Adrenal gland (tissue), 9 donors: ENCODE measurements at regions not wholly inside any gene's neighbourhood (a gene's known extent, or its start where the extent isn't known, plus 50 kb on each side); places are given as distances from the start of the nearest gene placed in this dataset.

Experiments used
- DNase-seq, 7 donors: peaks; one replicate each; pipeline ENCODE4 v3.0.0-alpha.2; 2019 to 2020
- H3K27ac ChIP-seq, 5 donors: fragments of 200-600 bp; sonication (generic) in 4 of 5; 1 replicate in 3 of 5; 2 replicates in 2 of 5; pipeline versions ENCODE4 v1.5.1 to v1.8.0; 2016 to 2020; ENCODE audit warnings: mild to moderate bottlenecking in 1 of 5
- H3K27me3 ChIP-seq: fragments of 200-600 bp; 2 replicates; pipeline ENCODE4 v1.8.0; 2021
- H3K36me3 ChIP-seq, 2 donors: fragments of 200-600 bp; replicated peaks in 1 of 2; 1 replicate in 1 of 2; 2 replicates in 1 of 2; pipeline versions ENCODE4 v1.5.1 to v1.8.0; 2018 to 2022
- H3K4me1 ChIP-seq, 2 donors: fragments of 200-600 bp; replicated peaks in 1 of 2; 1 replicate in 1 of 2; 2 replicates in 1 of 2; pipeline versions ENCODE4 v1.5.1 to v1.8.0; 2018 to 2021
- H3K4me3 ChIP-seq, 4 donors: fragments of 200-600 bp; sonication (generic) in 3 of 4; one replicate each; pipeline ENCODE4 v1.5.1; 2016 to 2018
- H3K9me3 ChIP-seq, 3 donors: fragments of 200-600 bp; sonication (generic) in 1 of 3; replicated peaks in 1 of 3; 1 replicate in 2 of 3; 2 replicates in 1 of 3; pipeline versions ENCODE4 v1.5.1 to v1.8.0; 2016 to 2021
- CTCF ChIP-seq, 6 experiments: fragments of 450-650 bp in 4 of 6; fragments of 200-600 bp in 2 of 6; sonication (generic) in 1 of 6; IDR thresholded peaks; 1 replicate in 5 of 6; 2 replicates in 1 of 6; pipeline versions ENCODE4 v1.5.1 to v1.8.0; 2016 to 2021; ENCODE audit warnings: antibody characterized with exemption in 6 of 6, mild to moderate bottlenecking in 2 of 6, moderate library complexity in 1 of 6
- POLR2A ChIP-seq, 2 donors: fragments of 450-650 bp; IDR thresholded peaks; one replicate each; pipeline ENCODE4 v1.6.1; 2017; ENCODE audit warnings: antibody characterized with exemption in 2 of 2, mild to moderate bottlenecking in 2 of 2, moderate library complexity in 1 of 2
- WGBS, 4 donors: extraction: QIAGEN DNeasy Blood & Tissue Kit in 2 of 4; methylation state at CpG; one replicate each; pipeline versions ENCODE4 v1.1.5 to v1.1.7; 2013 to 2017; 5-methylcytosine and 5-hydroxymethylcytosine counted together
- intact Hi-C, 2 donors: fragments of 100-400 bp; cut with DNase I; formaldehyde crosslinking; loops; one replicate each; pipeline versions ENCODE4 v1.14.1 to v1.15.0; 2022 to 2023
- donor health status: healthy with polysubstance abuse.
- donor health status: Bipolar disorder and iron deficiency.
- donor health status: DM: yes; HTN: yes; CAD: no.
- donor health status: DM: no; HTN: no; CAD: no.
- donor health status: DM: no; HTN: no; CAD: no.

DNA sequence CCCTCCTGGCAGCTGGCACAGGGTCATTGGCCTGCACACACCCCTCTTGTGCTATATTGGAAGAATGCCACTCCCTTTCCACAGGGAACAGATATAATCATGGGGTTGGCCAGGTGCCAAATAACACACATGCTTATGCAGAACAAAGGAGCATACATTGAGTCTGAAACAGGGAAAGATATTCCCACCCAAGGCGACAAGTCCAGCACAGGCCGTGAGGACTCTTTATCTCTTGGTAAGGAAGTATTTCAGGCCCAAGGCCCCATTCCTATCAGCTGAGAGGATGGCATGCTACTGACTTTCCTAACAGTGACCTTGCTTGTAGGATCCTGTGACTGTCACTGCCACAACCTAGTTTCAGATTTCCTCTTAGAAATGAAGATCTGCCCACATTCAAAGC lies 59.0 kb upstream of the STXBP6 start:
- 33 to 59% (median 40%) methylated on average over 2 of the region's 2 CpGs for WGBS, 4 donors
- H3K4me3 ChIP-seq: no peak overlapping the region

GRCh38 chr14:25108291-25108690 lies 58.3 kb upstream of the STXBP6 start:
- intact Hi-C loops: no loop called here
- H3K27ac ChIP-seq: no peak overlapping the region
- H3K36me3 ChIP-seq: no peaks in the 10 kb centered on the region
- no peak for DNase-seq
- no peaks in the 10 kb centered on the region for H3K27me3 ChIP-seq
- H3K4me1 ChIP-seq: no peaks in the 10 kb centered on the region
- 75 to 91% (median 88%) methylated on average over 2 of the region's 2 CpGs for WGBS, 4 donors
- H3K4me3 ChIP-seq: no peak overlapping the region
- TF ChIP-seq CTCF (IDR thresholded peaks at IDR 0.05): no peak
- TF ChIP-seq POLR2A (IDR thresholded peaks at IDR 0.05): no peak
- H3K9me3 ChIP-seq: no peaks in the 10 kb centered on the region

More for the DNA sequence above, 59.0 kb upstream of the STXBP6 start:
- DNase-seq: peak in 1 of 7 donors; percentile 26
- no peaks in the 10 kb centered on the region for H3K4me1 ChIP-seq
- H3K27ac ChIP-seq: no peak overlapping the region
- no peaks in the 10 kb centered on the region for H3K9me3 ChIP-seq
- no peaks in the 10 kb centered on the region for H3K27me3 ChIP-seq
- intact Hi-C loops: no loop called here
- TF ChIP-seq CTCF (IDR thresholded peaks at IDR 0.05) (no peak), POLR2A (IDR thresholded peaks at IDR 0.05) (no peak)
- H3K36me3 ChIP-seq: no peaks in the 10 kb centered on the region

GRCh38 chr14:25103820-25104219 lies 53.9 kb upstream of the STXBP6 start:
- Histone ChIP-seq H3K27ac (no peak overlapping the region), H3K9me3 (no peaks in the 10 kb centered on the region), H3K27me3 (no peaks in the 10 kb centered on the region), H3K4me1 (no peaks in the 10 kb centered on the region), H3K36me3 (no peaks in the 10 kb centered on the region), H3K4me3 (no peak overlapping the region)
- intact Hi-C loops: no loop called here
- 33 to 80% (median 77%) methylated on average over 2 of the region's 2 CpGs for WGBS, 4 donors
- no peak for DNase-seq
- no peak for TF ChIP-seq POLR2A (IDR thresholded peaks at IDR 0.05)
- TF ChIP-seq CTCF (IDR thresholded peaks at IDR 0.05): no peak

DNA sequence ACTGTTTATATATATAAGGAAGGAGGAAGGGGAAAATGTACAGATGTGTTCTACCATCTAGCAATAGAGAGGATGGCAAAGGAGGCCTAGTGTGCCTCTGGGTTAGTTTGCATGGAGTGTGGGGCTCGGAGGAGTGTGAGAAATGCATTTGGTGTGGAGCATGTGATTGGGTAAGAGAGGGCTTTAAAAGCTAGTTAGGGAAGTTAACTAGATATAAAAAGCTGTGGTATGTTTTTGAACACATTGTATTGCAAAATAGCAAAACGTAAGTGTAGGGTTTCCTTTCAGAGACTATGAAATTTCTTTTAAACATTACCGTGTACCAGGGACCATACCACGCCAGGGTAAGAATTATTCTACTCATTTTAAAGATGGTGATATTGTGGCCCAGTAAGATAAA lies 53.3 kb upstream of the STXBP6 start:
- Histone ChIP-seq H3K36me3 (no peaks in the 10 kb centered on the region), H3K9me3 (no peaks in the 10 kb centered on the region), H3K4me1 (no peaks in the 10 kb centered on the region), H3K27me3 (no peaks in the 10 kb centered on the region), H3K4me3 (no peak overlapping the region), H3K27ac (no peak overlapping the region)
- intact Hi-C loops: no loop called here
- 70 to 87% (median 74%) methylated on average over 4 of the region's 4 CpGs for WGBS, 4 donors
- no peak for DNase-seq
- TF ChIP-seq POLR2A (IDR thresholded peaks at IDR 0.05) (no peak), CTCF (IDR thresholded peaks at IDR 0.05) (no peak)
